ENCODE measurements at regions not wholly inside any gene's neighbourhood (a gene's known extent, or its start where the extent isn't known, plus 50 kb on each side); places are given as distances from the start of the nearest gene placed in this dataset.

- H3K27ac ChIP-seq (ENCODE audit: control insufficient read depth, insufficient read depth, low read length): no peak overlapping the region
- H3K4me1 ChIP-seq (ENCODE audit: control insufficient read depth, extremely low read depth, insufficient read depth, low read length): no peaks in the 10 kb centered on the region
- DNase-seq (ENCODE audit: low read depth, low spot score) (no peak), FAIRE-seq (no peak)
- no peak overlapping the region for H3K9ac ChIP-seq (ENCODE audit: control insufficient read depth, extremely low read depth, insufficient read depth, low read length)
- H3K4me2 ChIP-seq (ENCODE audit: control insufficient read depth, extremely low read depth, insufficient read depth, low read depth, low read length): no peak overlapping the region
- H3K9me3 ChIP-seq (ENCODE audit: control insufficient read depth, low read depth, low read length): no peaks in the 10 kb centered on the region
- dilution Hi-C loops (cut with MboI; ENCODE audit: extremely low pct_ligation_motif_present, low sequenced_read_pairs): no loop called here
- no peak overlapping the region for H2AFZ ChIP-seq (ENCODE audit: control insufficient read depth, low read length)
- no peaks in the 10 kb centered on the region for H3K79me2 ChIP-seq (ENCODE audit: control insufficient read depth, insufficient read depth, low read length)
- H3K27me3 ChIP-seq (ENCODE audit: control insufficient read depth, extremely low read depth, insufficient read depth, low read length): no peaks in the 10 kb centered on the region
- no peaks in the 10 kb centered on the region for H3K9me1 ChIP-seq (ENCODE audit: control insufficient read depth, extremely low read depth, insufficient read depth, low read length)
- H4K20me1 ChIP-seq (ENCODE audit: control insufficient read depth, extremely low read depth, insufficient read depth, low read length): no peaks in the 10 kb centered on the region
- no peak overlapping the region for H3K4me3 ChIP-seq (ENCODE audit: control insufficient read depth in 2 of 3, extremely low read depth in 1 of 3, insufficient read depth in 2 of 3, low read depth in 1 of 3, low read length in 3 of 3)
- TF ChIP-seq EZH2 (IDR thresholded peaks at IDR 0.05; ENCODE audit: low read length): no peak
- TF ChIP-seq, protein P1, sequence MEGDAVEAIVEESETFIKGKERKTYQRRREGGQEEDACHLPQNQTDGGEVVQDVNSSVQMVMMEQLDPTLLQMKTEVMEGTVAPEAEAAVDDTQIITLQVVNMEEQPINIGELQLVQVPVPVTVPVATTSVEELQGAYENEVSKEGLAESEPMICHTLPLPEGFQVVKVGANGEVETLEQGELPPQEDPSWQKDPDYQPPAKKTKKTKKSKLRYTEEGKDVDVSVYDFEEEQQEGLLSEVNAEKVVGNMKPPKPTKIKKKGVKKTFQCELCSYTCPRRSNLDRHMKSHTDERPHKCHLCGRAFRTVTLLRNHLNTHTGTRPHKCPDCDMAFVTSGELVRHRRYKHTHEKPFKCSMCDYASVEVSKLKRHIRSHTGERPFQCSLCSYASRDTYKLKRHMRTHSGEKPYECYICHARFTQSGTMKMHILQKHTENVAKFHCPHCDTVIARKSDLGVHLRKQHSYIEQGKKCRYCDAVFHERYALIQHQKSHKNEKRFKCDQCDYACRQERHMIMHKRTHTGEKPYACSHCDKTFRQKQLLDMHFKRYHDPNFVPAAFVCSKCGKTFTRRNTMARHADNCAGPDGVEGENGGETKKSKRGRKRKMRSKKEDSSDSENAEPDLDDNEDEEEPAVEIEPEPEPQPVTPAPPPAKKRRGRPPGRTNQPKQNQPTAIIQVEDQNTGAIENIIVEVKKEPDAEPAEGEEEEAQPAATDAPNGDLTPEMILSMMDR (optimal IDR thresholded peaks at IDR 0.05 in 1 of 3, IDR thresholded peaks at IDR 0.05 in 1 of 3, conservative IDR thresholded peaks at IDR 0.05 in 1 of 3; ENCODE audit: extremely low read depth in 1 of 3, insufficient read depth in 2 of 3, low read length in 3 of 3): no peak
- no peaks in the 10 kb centered on the region for H3K36me3 ChIP-seq (ENCODE audit: control insufficient read depth in 2 of 2, extremely low read depth in 1 of 2, insufficient read depth in 2 of 2, low read length in 2 of 2)
These were observed 67.4 kb upstream of the EPB41L3 start for GRCh38 chr18:5611221-5611620.

DNA sequence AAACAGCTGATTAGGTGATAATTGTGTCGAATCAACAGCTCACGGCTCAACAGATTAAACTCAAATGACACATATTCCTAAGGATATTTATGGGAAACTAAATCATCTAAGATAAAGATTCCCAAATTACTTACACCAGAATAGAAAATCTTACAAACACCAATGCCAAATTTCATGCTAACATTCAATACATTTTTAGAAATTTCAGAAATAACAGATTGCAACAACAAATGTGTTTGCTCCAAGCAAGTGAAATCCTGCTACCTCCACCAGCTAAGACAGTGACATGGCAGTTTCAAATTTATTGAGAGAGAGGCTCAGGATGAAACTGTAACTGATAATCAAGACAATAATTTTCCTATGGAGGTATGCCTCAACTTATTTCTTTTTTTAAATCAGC lies 65.0 kb upstream of the EPB41L3 start:
- Histone ChIP-seq H3K36me3 (ENCODE audit: control insufficient read depth in 2 of 2, extremely low read depth in 1 of 2, insufficient read depth in 2 of 2, low read length in 2 of 2) (no peaks in the 10 kb centered on the region), H3K9me3 (ENCODE audit: control insufficient read depth, low read depth, low read length) (no peaks in the 10 kb centered on the region), H2AFZ (ENCODE audit: control insufficient read depth, low read length) (no peak overlapping the region), H3K79me2 (ENCODE audit: control insufficient read depth, insufficient read depth, low read length) (no peaks in the 10 kb centered on the region), H3K4me3 (ENCODE audit: control insufficient read depth in 2 of 3, extremely low read depth in 1 of 3, insufficient read depth in 2 of 3, low read depth in 1 of 3, low read length in 3 of 3) (no peak overlapping the region), H3K27ac (ENCODE audit: control insufficient read depth, insufficient read depth, low read length) (no peak overlapping the region), H4K20me1 (ENCODE audit: control insufficient read depth, extremely low read depth, insufficient read depth, low read length) (no peaks in the 10 kb centered on the region), H3K9ac (ENCODE audit: control insufficient read depth, extremely low read depth, insufficient read depth, low read length) (no peak overlapping the region), H3K9me1 (ENCODE audit: control insufficient read depth, extremely low read depth, insufficient read depth, low read length) (no peaks in the 10 kb centered on the region), H3K4me2 (ENCODE audit: control insufficient read depth, extremely low read depth, insufficient read depth, low read depth, low read length) (no peak overlapping the region), H3K27me3 (ENCODE audit: control insufficient read depth, extremely low read depth, insufficient read depth, low read length) (no peaks in the 10 kb centered on the region), H3K4me1 (ENCODE audit: control insufficient read depth, extremely low read depth, insufficient read depth, low read length) (no peaks in the 10 kb centered on the region)
- no peak for TF ChIP-seq EZH2 (IDR thresholded peaks at IDR 0.05; ENCODE audit: low read length)
- TF ChIP-seq, protein P1 (optimal IDR thresholded peaks at IDR 0.05 in 1 of 3, IDR thresholded peaks at IDR 0.05 in 1 of 3, conservative IDR thresholded peaks at IDR 0.05 in 1 of 3; ENCODE audit: extremely low read depth in 1 of 3, insufficient read depth in 2 of 3, low read length in 3 of 3): no peak
- no peak for DNase-seq (ENCODE audit: low read depth, low spot score)
- dilution Hi-C loops (cut with MboI; ENCODE audit: extremely low pct_ligation_motif_present, low sequenced_read_pairs): no loop called here
- no peak for FAIRE-seq

Measured in keratinocyte (primary cell).